ENCODE measurements at regions not wholly inside any gene's neighbourhood (a gene's known extent, or its start where the extent isn't known, plus 50 kb on each side); places are given as distances from the start of the nearest gene placed in this dataset.

DNA sequence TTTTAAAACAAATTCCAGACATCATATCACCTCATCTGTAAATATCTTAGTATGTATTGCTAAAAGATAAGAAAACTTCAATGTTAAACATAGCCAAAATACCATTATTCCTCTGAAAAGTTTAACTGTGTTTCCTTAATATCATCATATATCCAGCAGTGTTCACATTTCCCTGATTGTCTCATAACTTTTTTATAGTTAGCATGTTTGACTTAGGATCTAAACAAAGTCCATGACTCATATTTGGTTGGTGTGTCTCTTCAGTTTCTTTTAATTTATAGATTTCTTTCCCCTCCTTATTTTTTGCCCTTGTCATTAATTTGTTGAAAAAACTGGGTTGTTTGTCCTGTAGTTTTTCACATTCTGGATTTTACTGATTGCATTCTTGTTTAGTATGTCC is 163.0 kb downstream of the RPS12 start:
- DNase-seq: no peak

- no peak for DNase-seq
These were observed 164.3 kb downstream of the RPS12 start for GRCh38 chr6:132978685-132979084.

DNA sequence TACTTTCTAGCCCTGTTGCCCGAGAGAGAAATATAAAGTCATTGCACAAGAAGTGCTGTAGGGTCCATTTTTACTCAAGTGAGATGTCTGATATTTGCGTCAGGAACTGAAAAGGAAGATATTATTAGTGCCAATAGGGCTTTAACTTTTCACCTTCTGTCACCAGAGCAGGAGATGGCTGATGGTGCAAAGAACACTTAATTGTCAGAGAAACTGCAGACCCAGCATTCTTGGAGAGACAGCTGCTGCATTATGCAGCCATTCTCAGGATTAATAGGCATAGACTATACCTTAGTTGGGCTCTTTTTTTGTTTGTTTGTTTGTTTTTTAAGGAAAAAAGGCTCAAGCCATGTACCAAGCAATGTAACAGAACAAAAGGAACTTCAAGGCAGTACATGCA is 179.4 kb downstream of the RPS12 start:
- no peak for DNase-seq

DNA sequence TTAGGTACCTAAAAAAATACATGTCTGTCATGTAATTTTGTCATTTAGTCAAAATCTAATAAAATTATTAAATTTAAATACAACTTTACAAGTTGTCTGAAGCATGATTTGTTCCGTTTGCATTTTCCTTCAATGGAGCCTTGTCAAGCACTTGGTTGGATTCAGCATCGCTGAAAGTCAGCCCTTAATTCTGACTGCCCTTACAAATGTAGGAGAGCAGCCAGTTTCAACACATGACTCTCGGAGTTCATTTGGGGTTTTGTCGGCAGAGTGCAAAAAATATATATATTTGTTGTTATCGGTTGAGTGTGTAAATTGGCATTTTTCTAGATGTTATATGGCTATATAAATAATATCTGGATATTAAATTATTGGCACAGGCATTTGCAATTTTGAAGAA is 180.6 kb downstream of the RPS12 start:
- no peak for DNase-seq

DNA sequence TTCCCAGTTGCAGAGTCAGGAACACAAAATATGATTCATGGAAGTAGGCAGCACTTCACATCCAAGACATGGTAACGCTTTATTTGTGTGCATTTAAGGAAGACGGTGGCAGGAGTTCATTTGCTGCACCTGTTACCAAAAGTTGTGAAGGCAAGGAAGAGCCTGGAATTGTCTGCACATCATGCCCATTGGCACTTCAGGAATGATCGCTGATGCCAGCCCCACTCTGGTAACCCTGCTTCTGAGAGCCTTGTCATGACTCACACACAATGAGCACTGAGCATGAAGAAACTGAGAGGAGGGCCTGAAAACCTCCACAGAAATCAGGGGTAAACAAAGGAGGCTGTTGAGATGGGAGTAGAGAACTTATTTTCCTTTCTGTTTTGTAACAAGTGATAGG is 181.1 kb downstream of the RPS12 start:
- DNase-seq: no peak

DNA sequence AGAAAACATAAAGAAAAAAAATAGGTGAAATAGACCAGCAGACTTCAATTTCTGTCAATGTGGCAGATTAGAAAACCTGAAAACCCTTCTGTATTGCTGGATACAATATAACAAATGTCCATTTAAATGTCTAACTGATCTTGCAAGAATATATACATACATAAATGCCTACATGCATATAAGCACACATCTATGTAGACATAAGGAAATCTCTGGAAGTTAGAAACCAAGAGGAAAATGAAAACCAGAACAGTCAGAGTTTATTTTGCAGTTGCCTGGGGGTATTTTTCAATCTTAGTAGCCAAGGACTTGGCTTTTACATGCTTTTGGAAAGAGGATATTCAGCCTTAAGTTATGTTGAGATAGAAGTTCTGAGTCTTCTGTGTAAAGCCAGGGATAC is 184.0 kb downstream of the RPS12 start:
- DNase-seq: no peak

GRCh38 chr6:133001040-133001565 is 186.7 kb downstream of the RPS12 start:
- DNase-seq: no peak

GRCh38 chr6:133004304-133004884 is 190.0 kb downstream of the RPS12 start:
- DNase-seq: no peak

GRCh38 chr6:133012774-133013173 is 198.4 kb downstream of the RPS12 start:
- no peak for DNase-seq

GRCh38 chr6:133016631-133017030 is 202.3 kb downstream of the RPS12 start:
- DNase-seq: no peak

GRCh38 chr6:133017581-133017980 is 203.2 kb downstream of the RPS12 start:
- no peak for DNase-seq

- DNase-seq: no peak
These were observed 212.3 kb downstream of the RPS12 start for GRCh38 chr6:133026705-133027104.

DNA sequence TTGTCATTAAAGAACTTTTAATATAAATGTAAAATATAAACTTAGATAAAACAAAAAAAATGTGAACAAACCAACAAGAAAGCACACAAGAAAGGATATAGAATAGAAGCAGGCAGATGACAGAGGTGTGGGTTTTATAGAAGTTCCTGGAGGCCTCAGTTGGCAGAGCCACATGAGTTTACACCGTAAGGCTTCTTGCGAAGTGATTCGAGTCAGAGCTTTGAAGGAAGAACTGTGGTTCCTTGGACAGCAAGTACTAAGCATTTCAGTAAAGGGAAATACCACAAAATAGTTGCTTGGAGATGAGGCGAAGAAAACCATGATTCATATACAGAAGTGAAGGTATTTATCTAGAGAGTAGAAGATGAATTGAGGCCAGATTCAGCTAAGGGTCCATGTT is 207.9 kb upstream of the EYA4 start:
- DNase-seq: no peak

- no peak for DNase-seq
These were observed 206.5 kb upstream of the EYA4 start for GRCh38 chr6:133034509-133035206.

GRCh38 chr6:133040094-133040802 is 200.9 kb upstream of the EYA4 start:
- DNase-seq: no peak

DNA sequence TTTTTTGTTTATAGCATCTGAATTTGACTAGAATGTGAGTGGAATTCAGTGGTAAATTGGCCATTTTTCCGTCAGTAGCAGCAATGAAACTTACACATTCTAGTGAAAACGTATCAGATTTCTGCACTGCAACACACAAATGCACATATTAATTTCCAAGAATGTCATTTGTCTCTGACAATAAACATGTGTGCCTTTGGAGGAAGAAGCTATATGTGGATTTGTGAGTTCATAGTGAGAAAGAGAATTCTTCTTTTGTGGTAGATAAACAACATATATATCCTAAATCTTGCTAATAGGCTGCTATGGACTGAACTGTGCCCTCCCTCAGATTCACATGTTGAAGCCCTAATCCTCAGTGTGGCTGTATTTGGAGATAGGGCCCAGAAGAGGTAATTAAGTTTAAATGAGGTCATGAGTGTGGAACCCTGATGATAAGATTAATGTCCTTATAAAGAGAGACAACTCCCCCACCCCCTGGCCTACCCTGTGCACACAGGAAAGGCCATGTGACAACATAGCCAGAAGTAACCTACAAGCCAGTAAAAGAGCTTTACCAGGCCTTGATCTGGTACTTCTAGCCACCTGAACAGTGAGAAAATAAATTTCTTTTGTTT is 200.2 kb upstream of the EYA4 start:
- DNase-seq: no peak

DNA sequence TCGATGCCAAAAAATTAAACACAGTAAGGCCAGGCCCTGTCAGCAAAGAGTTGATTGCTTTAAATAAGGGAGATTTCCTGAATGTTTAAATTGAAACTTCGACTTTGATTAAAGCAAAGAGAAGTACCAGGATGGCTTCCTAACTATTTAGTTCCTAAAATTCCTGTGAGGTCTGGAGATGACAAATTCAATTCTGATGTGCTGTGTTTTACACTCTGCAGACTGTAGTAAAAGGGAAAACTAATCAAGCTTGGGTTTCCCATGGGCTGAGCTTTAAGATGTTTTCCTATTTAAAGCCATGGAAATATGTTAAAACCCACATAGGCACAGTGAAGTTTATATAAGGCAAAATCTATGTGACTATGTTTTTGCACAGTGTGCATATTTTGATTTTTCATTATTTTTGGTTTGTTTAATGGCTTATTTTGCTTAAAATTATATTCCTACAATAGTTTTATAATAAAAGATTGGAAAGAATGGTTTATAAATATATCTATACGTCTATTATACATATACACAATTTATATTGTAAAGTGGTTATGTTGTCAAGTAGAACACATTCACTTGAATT is 198.5 kb upstream of the EYA4 start:
- DNase-seq: no peak

- no peak for DNase-seq
These were observed 194.6 kb upstream of the EYA4 start for GRCh38 chr6:133046576-133046975.

GRCh38 chr6:133047065-133047665 is 194.0 kb upstream of the EYA4 start:
- DNase-seq: no peak

DNA sequence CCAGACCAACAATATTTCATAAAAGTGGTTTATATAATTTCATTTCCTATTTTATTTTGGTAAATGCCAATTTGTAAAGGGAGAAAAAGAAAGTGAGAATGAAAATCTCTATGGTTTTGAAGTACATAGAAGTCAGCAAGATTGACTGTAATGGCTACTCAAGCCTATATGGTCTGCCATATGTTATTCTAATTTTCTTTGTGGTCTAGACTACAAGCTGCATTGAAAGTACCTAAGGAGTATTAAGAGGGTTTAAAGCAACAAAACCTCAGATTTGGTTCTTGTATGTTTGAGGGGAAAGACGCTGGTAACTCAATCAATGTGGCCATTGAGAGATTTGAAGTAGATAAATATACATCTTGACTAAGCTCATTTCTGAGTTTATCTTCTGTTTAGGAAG is 193.5 kb upstream of the EYA4 start:
- DNase-seq: no peak

DNA sequence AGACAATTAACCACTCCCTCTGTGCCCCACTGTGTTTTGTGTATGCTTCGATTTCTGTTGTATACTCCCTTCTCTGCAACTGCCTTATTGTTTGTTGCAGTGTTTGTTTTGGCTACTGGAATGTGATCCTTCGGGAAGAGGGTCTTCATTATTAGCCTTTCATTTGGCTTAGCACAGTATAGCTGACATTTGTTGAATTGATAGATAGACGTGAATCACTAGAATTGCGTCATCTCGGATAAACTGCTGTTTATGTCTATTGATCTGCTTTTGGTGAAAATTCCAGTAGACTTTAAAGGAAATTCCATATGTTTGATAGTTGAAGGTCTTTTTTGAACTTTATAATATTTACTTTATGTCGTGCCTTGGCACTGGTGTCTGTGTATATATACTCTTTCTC is 189.9 kb upstream of the EYA4 start:
- no peak for DNase-seq

GRCh38 chr6:133052465-133052864 is 188.7 kb upstream of the EYA4 start:
- no peak for DNase-seq

- DNase-seq: no peak
These were observed 185.7 kb upstream of the EYA4 start for GRCh38 chr6:133055441-133055966.
